Upper lobe of left lung (tissue), 4 donors: ENCODE measurements at regions not wholly inside any gene's neighbourhood (a gene's known extent, or its start where the extent isn't known, plus 50 kb on each side); places are given as distances from the start of the nearest gene placed in this dataset.

Experiments used
- CTCF ChIP-seq, 6 experiments: fragments of 450-650 bp in 4 of 6; fragments of 200-600 bp in 2 of 6; sonication (generic) in 2 of 6; IDR thresholded peaks; one replicate each; pipeline ENCODE4 v1.5.1; 2016 to 2019; ENCODE audit warnings: antibody characterized with exemption in 6 of 6
- POLR2A ChIP-seq, 4 donors: fragments of 450-650 bp; IDR thresholded peaks; one replicate each; pipeline ENCODE4 v1.5.1; 2016 to 2017; ENCODE audit warnings: antibody characterized with exemption in 4 of 4, mild to moderate bottlenecking in 2 of 4

DNA sequence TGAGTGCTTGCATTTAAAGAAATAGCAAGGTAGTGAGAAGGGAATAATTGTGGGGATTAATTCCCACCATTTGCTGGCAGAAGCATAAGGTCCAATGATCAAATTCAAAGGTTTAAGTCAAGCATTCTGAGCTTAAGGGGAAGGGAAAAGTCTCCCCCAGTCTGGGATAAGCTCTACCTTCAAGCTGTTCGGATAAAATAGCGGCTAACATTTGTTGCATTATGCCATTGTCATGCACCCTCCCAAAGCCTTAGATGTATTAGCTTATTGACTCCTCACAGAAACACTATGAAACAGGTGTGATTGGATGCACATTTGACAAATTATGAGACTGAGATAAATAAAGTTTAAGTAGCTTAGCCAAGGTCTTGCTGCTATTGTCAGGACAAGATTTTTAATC is 52.2 kb upstream of the TGIF1 start:
- TF ChIP-seq CTCF (IDR thresholded peaks at IDR 0.05) = no peak
- TF ChIP-seq POLR2A (IDR thresholded peaks at IDR 0.05) = no peak
